ENCODE measurements at regions not wholly inside any gene's neighbourhood (a gene's known extent, or its start where the extent isn't known, plus 50 kb on each side); places are given as distances from the start of the nearest gene placed in this dataset.

DNA sequence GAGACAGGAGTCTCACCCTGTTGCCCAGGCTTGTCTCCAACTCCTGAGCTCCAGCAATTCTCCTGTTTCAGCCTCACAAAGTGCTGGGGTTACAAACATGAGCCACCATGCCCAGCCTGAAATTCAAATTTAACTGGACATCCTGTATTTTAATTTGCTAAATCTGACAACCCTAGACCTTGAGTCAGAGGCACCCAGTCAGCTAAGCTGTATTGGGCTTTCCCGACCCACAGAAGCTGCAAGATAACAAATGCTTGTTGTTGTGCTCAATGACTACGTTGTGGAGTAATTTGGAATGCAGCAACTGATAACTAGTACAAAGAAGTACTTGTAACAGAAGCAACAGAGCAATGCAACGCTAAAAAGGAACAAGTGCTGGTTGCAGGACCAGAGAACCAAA lies 533.1 kb downstream of the NTRK2 start:
- no peak for TF ChIP-seq POLR2A (IDR thresholded peaks at IDR 0.05)
- TF ChIP-seq, protein P1, sequence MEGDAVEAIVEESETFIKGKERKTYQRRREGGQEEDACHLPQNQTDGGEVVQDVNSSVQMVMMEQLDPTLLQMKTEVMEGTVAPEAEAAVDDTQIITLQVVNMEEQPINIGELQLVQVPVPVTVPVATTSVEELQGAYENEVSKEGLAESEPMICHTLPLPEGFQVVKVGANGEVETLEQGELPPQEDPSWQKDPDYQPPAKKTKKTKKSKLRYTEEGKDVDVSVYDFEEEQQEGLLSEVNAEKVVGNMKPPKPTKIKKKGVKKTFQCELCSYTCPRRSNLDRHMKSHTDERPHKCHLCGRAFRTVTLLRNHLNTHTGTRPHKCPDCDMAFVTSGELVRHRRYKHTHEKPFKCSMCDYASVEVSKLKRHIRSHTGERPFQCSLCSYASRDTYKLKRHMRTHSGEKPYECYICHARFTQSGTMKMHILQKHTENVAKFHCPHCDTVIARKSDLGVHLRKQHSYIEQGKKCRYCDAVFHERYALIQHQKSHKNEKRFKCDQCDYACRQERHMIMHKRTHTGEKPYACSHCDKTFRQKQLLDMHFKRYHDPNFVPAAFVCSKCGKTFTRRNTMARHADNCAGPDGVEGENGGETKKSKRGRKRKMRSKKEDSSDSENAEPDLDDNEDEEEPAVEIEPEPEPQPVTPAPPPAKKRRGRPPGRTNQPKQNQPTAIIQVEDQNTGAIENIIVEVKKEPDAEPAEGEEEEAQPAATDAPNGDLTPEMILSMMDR (IDR thresholded peaks at IDR 0.05 in 8 of 11, conservative IDR thresholded peaks at IDR 0.05 in 3 of 11), result no peak
- no peak for TF ChIP-seq POLR2AphosphoS5 (IDR thresholded peaks at IDR 0.05)

All from spleen (tissue), 7 donors.